Left lung (tissue), 4 donors: ENCODE measurements at regions not wholly inside any gene's neighbourhood (a gene's known extent, or its start where the extent isn't known, plus 50 kb on each side); places are given as distances from the start of the nearest gene placed in this dataset.

ENCODE experiments used
- ATAC-seq: fragments of 200-7000 bp; cut with Tn5 transposase; one replicate; pipeline ENCODE4 v1.9.1; 2020; ENCODE audit warnings: moderate library complexity
- DNase-seq, 4 donors: peaks; one replicate each; pipeline ENCODE4 v3.0.0-alpha.2; 2013 to 2020
- H3K27ac ChIP-seq, 2 donors: fragments of 200-600 bp; sonication (generic) in 1 of 2; one replicate each; pipeline versions ENCODE4 v1.5.0 to v1.8.0; 2020 to 2021
- H3K27me3 ChIP-seq, 2 donors: fragments of 200-600 bp; sonication (generic) in 1 of 2; one replicate each; pipeline versions ENCODE4 v1.5.0 to v1.8.0; 2020 to 2021
- H3K36me3 ChIP-seq, 2 donors: fragments of 200-600 bp; sonication (generic) in 1 of 2; one replicate each; pipeline versions ENCODE4 v1.5.0 to v1.8.0; 2020 to 2021
- H3K4me1 ChIP-seq, 2 donors: fragments of 200-600 bp; one replicate each; pipeline ENCODE4 v1.8.0; 2021
- H3K4me3 ChIP-seq, 2 donors: fragments of 200-600 bp; sonication (generic) in 1 of 2; one replicate each; pipeline versions ENCODE4 v1.5.0 to v1.8.0; 2020 to 2021; ENCODE audit warnings: mild to moderate bottlenecking in 1 of 2
- H3K9me3 ChIP-seq, 2 donors: fragments of 200-600 bp; sonication (generic) in 1 of 2; one replicate each; pipeline versions ENCODE4 v1.5.0 to v1.8.0; 2020 to 2021
- CTCF ChIP-seq, 2 donors: fragments of 200-600 bp; sonication (generic) in 1 of 2; IDR thresholded peaks; one replicate each; pipeline versions ENCODE4 v1.5.0 to v1.8.0; 2021; ENCODE audit warnings: antibody characterized with exemption in 2 of 2
- intact Hi-C, 2 donors: fragments of 100-400 bp; cut with DNase I; formaldehyde crosslinking; loops; one replicate each; pipeline versions ENCODE4 v1.11.2 to v1.14.2; 2022
- donor health status: DM: no; HTN: yes; CAD: no.
- donor health status: DM: no; HTN: no; CAD: no.

- TF ChIP-seq CTCF (IDR thresholded peaks at IDR 0.05) = no peak
- no peaks in the 10 kb centered on the region for H3K27me3 ChIP-seq
- ATAC-seq = no peak
- intact Hi-C loops = no loop called here
- H3K4me1 ChIP-seq = no peaks in the 10 kb centered on the region
- no peak overlapping the region for H3K4me3 ChIP-seq
- H3K36me3 ChIP-seq = no peaks in the 10 kb centered on the region
- DNase-seq = no peak
- H3K27ac ChIP-seq = no peak overlapping the region
- no peaks in the 10 kb centered on the region for H3K9me3 ChIP-seq
Observed at GRCh38 chr12:60191271-60191670, 595.4 kb downstream of the SLC16A7 start.

- ATAC-seq = no peak
- no peaks in the 10 kb centered on the region for H3K4me1 ChIP-seq
Observed at GRCh38 chr12:60191676-60192359, 596.0 kb downstream of the SLC16A7 start.

GRCh38 chr12:60194678-60195077, 598.8 kb downstream of the SLC16A7 start:
- H3K4me1 ChIP-seq = no peaks in the 10 kb centered on the region
- no peaks in the 10 kb centered on the region for H3K27me3 ChIP-seq
- H3K36me3 ChIP-seq = no peaks in the 10 kb centered on the region
- DNase-seq = no peak
- H3K4me3 ChIP-seq = no peak overlapping the region
- H3K9me3 ChIP-seq = no peaks in the 10 kb centered on the region
- no peak overlapping the region for H3K27ac ChIP-seq
- no peak for ATAC-seq
- intact Hi-C loops = no loop called here
- no peak for TF ChIP-seq CTCF (IDR thresholded peaks at IDR 0.05)

More at GRCh38 chr12:60191676-60192359, 596.0 kb downstream of the SLC16A7 start:
- Histone ChIP-seq H3K4me3 (no peak overlapping the region), H3K27ac (no peak overlapping the region), H3K9me3 (no peaks in the 10 kb centered on the region), H3K36me3 (no peaks in the 10 kb centered on the region), H3K27me3 (no peaks in the 10 kb centered on the region)
- intact Hi-C loops = no loop called here
- TF ChIP-seq CTCF (IDR thresholded peaks at IDR 0.05) = no peak
- no peak for DNase-seq

- Histone ChIP-seq H3K4me1 (no peaks in the 10 kb centered on the region), H3K27me3 (no peaks in the 10 kb centered on the region), H3K4me3 (no peak overlapping the region), H3K27ac (no peak overlapping the region), H3K9me3 (no peaks in the 10 kb centered on the region), H3K36me3 (no peaks in the 10 kb centered on the region)
- no peak for TF ChIP-seq CTCF (IDR thresholded peaks at IDR 0.05)
- no peak for ATAC-seq
- no peak for DNase-seq
- intact Hi-C loops = no loop called here
Observed at GRCh38 chr12:60195483-60195882, 599.7 kb downstream of the SLC16A7 start.

GRCh38 chr12:60196366-60196765, 600.5 kb downstream of the SLC16A7 start:
- ATAC-seq (no peak), DNase-seq (no peak)
- no peak for TF ChIP-seq CTCF (IDR thresholded peaks at IDR 0.05)
- intact Hi-C loops = no loop called here
- no peak overlapping the region for H3K27ac ChIP-seq
- no peaks in the 10 kb centered on the region for H3K4me1 ChIP-seq
- H3K36me3 ChIP-seq = no peaks in the 10 kb centered on the region
- no peaks in the 10 kb centered on the region for H3K9me3 ChIP-seq
- no peak overlapping the region for H3K4me3 ChIP-seq
- H3K27me3 ChIP-seq = no peaks in the 10 kb centered on the region
